ENCODE measurements at regions not wholly inside any gene's neighbourhood (a gene's known extent, or its start where the extent isn't known, plus 50 kb on each side); places are given as distances from the start of the nearest gene placed in this dataset.

GRCh38 chr4:23125118-23125517 is 432.4 kb downstream of the GBA3 start:
- TF ChIP-seq POLR2AphosphoS5 (IDR thresholded peaks at IDR 0.05) (no peak), CTCF (IDR thresholded peaks at IDR 0.05; ENCODE audit: poor library complexity, severe bottlenecking) (no peak), RAD21 (conservative IDR thresholded peaks at IDR 0.05) (no peak), EZH2 (IDR thresholded peaks at IDR 0.05; ENCODE audit: borderline replicate concordance, insufficient read depth, low read length, poor library complexity, severe bottlenecking) (no peak), TAF1 (IDR thresholded peaks at IDR 0.05; ENCODE audit: low read depth) (no peak), MXI1 (conservative IDR thresholded peaks at IDR 0.05; ENCODE audit: poor library complexity, severe bottlenecking) (no peak)

Data from neural cell (in vitro differentiated cells).